ENCODE measurements at regions not wholly inside any gene's neighbourhood (a gene's known extent, or its start where the extent isn't known, plus 50 kb on each side); places are given as distances from the start of the nearest gene placed in this dataset.

GRCh38 chr22:49232319-49233067 lies 595.2 kb downstream of the BRD1 start:
- H3K4me3 ChIP-seq (ENCODE audit: low read depth, low read length) = no peak overlapping the region
- no peak for TF ChIP-seq CTCF (IDR thresholded peaks at IDR 0.05; ENCODE audit: borderline replicate concordance, insufficient read depth, low read depth, low read length)

GRCh38 chr22:49230194-49230577 lies 597.5 kb downstream of the BRD1 start:
- no peak overlapping the region for H3K4me3 ChIP-seq (ENCODE audit: low read depth, low read length)
- no peak for TF ChIP-seq CTCF (IDR thresholded peaks at IDR 0.05; ENCODE audit: borderline replicate concordance, insufficient read depth, low read depth, low read length)

GRCh38 chr22:49229483-49230193 lies 598.0 kb downstream of the BRD1 start:
- TF ChIP-seq CTCF (IDR thresholded peaks at IDR 0.05; ENCODE audit: borderline replicate concordance, insufficient read depth, low read depth, low read length) = no peak
- no peak overlapping the region for H3K4me3 ChIP-seq (ENCODE audit: low read depth, low read length)

GRCh38 chr22:49228431-49229037 lies 599.1 kb downstream of the BRD1 start:
- no peak overlapping the region for H3K4me3 ChIP-seq (ENCODE audit: low read depth, low read length)
- TF ChIP-seq CTCF (IDR thresholded peaks at IDR 0.05; ENCODE audit: borderline replicate concordance, insufficient read depth, low read depth, low read length) = no peak

GRCh38 chr22:49227670-49228069 lies 600.0 kb downstream of the BRD1 start:
- no peak overlapping the region for H3K4me3 ChIP-seq (ENCODE audit: low read depth, low read length)
- TF ChIP-seq CTCF (IDR thresholded peaks at IDR 0.05; ENCODE audit: borderline replicate concordance, insufficient read depth, low read depth, low read length) = no peak

GRCh38 chr22:49226096-49226495 lies 601.6 kb downstream of the BRD1 start:
- no peak for TF ChIP-seq CTCF (IDR thresholded peaks at IDR 0.05; ENCODE audit: borderline replicate concordance, insufficient read depth, low read depth, low read length)
- no peak overlapping the region for H3K4me3 ChIP-seq (ENCODE audit: low read depth, low read length)
